Kasumi-1 (cell line): ENCODE measurements at regions not wholly inside any gene's neighbourhood (a gene's known extent, or its start where the extent isn't known, plus 50 kb on each side); places are given as distances from the start of the nearest gene placed in this dataset.

Experiments used
- DNase-seq, 2 experiments: peaks; one replicate each; lab custom pipeline; 2025; lab: John Stamatoyannopoulos, UW

DNA sequence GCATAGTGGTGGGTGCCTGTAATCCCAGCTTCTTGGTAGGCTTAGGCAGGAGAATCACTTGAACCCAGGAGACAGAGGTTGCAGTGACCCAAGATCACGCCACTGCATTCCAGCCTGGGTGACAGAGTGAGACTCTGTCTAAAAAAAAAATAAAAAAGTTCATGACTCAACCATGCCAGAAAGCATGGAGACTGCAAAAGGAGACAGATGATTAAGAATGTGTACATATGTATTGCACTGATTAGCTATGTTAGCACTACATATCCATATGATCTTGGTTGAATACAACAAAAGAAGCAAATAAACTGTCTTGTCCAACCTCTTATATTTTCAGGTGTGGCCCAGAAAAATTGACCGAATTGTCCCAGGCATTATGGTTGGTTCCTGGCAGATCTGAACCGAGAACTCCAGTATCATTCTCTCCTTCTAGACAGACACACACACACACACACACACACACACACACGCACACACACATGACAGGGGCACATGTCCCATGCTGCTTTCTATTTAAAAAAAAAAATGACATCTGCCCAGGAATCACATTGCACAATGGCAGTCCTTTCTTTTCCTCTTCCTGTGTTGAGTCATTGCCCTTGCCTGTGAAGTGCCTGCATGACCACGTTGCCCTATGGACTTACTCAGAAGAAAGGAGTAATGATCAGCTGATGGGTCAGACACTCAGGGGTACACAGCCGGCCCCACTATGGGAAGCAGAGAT, 65.6 kb downstream of the MYCN start:
- DNase-seq = peak; percentile 79 to 80

DNA sequence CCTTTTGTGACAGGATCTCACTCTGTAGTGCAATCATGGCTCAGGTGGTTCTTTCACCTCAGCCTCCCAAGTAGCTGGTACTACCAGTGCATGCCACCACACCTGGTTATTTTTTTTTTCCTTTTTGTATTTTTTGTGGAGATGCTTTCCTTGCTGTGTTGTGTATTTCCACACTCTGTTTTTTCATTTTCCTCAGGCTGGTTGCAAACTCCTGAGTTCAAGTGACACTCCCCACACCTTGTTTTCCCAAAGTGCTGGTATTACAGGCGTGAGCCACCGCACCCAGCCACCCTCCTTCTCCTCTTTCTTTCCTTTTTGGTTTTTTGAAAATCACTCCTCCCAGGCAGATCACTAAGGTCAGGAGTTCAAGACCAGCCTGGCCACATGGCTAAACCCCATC, 65.0 kb downstream of the MYCN start:
- DNase-seq = no peak

DNA sequence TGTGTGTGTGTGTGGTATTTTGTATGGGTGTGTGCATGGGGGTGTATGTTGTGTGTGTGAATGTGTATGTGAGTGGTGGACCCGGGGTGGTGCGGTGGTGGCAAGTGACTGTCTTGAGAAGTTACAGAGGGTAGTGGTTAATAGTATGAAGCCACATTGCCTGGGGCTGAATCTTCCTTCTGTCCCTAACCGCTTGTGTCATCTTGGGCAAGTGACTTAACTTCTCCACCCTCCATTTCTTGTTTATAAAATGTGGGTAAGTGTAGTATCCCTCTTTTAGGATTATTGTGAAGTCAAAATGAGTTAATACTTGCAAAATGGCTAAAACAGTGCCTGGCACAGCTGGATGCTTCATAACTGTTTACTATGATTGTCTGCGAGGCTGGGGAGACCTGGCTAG, 63.5 kb downstream of the MYCN start:
- no peak for DNase-seq

DNA sequence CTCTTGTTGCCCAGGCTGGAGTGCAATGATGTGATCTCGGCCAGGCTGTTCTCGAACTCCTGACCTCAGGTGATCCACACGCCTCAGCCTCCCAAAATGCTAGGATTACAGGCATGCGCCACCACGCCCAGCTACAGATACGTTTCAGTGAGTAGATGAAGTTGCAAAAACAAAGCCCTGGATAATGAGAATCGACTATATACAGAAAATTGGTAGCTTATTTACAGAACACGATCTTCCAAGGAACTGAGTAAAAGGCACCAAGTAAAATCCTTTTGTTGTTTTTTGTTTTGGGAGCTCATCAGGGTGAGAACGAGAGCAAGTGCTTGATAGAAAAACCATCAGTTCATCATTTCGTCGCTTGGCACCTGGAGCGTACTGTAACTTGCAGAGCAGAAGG, 62.8 kb downstream of the MYCN start:
- DNase-seq = no peak

DNA sequence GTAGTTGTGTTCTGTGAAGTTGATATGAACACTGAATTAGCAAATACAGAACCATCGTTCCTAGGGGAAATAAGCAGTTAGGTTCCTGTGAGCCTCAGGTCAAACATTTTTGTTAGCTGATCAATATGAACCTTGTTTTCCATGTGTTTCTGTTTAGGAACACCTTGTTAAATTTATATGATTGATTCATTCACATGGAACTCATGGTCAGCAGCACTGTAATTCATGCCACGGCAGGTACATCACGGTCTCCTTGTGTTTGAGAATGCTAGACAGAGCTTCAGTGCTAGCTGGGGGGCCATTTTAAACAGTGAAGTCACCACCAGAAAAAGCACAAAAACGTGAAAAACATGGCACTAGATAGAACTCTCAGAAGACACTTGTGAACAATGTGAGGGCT, 62.2 kb downstream of the MYCN start:
- no peak for DNase-seq

DNA sequence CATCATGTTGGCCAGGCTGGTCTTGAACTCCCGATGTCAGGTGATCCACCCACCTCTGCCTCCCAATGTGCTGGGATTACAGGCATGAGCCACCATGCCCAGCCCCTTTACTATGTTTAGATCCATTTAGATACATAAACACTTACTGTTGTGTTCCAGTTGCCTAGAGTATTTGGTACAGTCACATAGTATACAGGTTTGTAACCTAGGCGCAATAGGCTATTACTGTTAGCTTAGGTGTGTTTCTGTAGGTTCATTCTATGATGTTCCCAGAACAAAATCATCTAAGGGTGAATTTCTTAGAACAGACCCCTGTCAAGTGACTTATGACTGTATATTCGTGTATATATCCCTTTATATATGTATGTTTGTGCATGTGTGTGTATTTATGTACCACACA, 61.8 kb downstream of the MYCN start:
- no peak for DNase-seq

DNA sequence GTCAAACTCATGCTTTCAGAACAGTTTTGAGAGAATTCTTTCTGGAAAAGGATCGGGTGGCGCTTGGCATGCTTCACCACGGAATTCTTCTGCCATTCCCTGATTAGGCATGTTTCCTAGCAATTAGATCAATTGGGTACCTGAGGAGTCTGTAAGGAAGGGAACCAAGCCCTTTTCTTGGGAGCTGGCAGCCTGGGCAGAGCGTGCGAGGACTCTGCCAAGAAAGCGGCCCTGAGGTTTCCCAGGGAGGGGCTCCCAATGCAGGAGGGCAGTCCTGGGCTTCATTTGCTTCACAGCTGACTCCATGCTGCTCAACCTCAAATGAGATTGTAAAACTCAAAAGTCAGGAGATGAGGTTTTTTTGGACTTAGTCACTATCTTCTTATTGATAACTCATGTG, 60.3 kb downstream of the MYCN start:
- DNase-seq = no peak

DNA sequence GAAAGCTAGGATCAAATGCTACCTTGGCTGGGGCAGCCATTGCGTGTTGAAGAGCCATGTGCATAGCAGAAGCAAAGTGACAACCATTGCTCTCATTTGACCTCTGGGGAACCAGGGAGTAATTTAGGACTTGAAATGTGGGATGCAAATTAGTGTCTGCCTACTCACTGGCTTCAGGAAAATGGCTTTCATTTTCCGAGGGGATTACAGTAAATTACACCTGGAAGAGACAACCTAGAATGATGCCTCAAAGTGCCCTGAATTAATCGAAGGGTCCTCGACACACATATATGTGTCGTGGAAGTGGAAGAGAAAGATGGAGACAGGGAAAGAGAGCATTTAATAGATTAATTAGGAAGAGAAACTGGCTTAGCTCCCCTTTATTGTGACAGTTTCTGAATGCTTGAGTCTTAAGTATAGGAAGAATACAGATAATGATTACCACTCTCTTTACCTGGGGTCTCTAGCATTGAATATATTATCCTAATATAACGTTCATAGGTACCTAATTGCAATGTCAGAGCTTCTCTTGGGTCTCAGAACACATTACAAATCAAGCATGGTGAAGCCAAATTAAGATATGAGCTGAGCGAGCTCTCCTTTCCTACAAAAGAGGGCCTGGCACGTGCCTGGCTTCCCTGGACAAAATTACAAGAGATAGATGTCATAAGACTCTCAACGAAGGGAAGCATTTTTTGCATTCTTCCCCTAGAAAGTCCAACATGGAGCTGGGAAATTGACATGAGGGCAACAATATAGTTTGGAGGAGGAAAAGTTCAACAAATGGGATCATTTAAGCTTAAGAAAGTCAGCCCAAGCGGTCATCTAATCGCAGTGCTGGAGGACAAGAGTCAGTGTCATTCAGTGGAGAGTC, 59.5 kb downstream of the MYCN start:
- no peak for DNase-seq

DNA sequence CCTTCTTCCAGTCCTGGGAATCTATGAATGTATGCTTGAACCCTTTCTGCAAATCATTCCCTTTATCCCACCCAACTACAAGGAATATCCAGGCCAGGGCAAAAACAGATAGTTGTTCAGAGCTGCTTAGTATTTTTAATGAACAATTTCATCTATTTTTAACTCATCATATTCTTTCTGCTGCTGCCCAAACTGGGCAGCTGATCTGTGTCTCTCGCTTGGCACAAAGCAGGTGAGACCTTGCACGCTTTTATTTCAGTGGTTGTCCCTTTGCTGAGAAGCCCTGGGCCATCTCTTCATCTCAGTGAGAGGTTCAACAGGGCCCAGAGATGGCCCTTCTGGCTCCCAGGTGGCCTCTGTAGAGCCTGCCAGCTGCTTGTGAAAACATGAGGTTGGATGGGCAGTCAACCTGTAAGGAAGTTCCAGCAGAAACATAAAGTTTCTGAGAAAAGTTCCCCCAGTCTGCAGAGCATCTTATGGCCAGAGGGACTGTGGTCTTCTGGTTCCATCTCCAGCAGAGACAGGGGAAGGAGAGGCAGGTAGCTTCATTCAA, 57.5 kb downstream of the MYCN start:
- DNase-seq = no peak

DNA sequence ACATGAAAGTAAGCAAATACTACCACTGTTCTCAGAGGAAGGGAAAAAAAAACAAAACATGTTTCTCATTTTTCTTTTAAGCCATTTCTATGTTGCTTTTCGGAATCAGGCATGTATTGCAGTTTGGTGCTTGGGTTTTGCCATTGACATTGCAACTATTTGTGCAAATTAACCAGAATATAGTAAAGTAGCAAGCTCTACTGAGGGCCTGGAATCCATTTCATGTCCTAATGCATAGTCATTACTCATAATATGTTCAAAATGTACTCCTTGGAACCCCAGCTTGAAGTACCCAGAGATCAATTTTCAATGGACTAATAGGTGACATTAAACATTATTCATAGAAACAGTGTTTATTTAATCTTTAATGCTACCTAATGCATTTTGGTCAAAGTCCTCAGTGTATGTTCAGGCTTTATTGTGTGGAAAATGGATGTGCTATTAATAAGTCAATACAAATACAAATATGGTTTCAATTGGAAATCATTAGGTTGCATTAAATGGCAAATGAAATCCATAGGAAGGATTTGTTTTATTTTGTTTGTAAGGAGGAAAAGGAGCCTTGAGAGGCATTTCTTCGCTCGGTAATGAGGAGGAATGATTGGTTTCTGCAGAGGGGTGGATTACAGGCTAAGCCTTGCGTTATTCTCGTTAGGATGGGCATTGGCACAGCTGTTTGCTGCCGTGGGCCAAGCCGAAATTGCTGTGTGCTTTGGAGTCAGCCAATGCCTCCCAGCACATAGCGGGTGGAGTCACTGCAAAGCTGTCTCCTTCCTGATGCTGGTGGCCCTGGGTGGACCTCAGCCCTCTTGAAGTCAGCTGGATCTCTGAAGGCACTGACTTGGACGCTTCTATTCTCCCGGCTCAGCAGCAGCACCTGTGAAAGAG, 56.4 kb downstream of the MYCN start:
- DNase-seq = no peak
